GM12878 (cell line): ENCODE measurements at regions not wholly inside any gene's neighbourhood (a gene's known extent, or its start where the extent isn't known, plus 50 kb on each side); places are given as distances from the start of the nearest gene placed in this dataset.

ENCODE experiments used
- BCL11A ChIP-seq: IDR thresholded peaks from 2 replicates; pipeline ENCODE4 v1.6.1; 2011; ENCODE audit warnings: low read depth, low read length
- CHD4 ChIP-seq: fragments of 200-600 bp; sonication (generic); IDR thresholded peaks from 2 replicates; pipeline ENCODE4 v1.6.1; 2016; ENCODE audit warnings: mild to moderate bottlenecking
- CREB1 ChIP-seq: IDR thresholded peaks from 2 replicates; pipeline ENCODE4 v1.6.1; 2012; ENCODE audit warnings: low read depth, mild to moderate bottlenecking, inconsistent platforms
- EZH2 ChIP-seq: IDR thresholded peaks from 2 replicates; pipeline ENCODE4 v1.6.1; 2012; ENCODE audit warnings: low read depth, mild to moderate bottlenecking, control low read depth, inconsistent platforms, low read length, borderline replicate concordance; ENCODE audit not compliant: control insufficient read depth
- JUND ChIP-seq: IDR thresholded peaks from 2 replicates; pipeline ENCODE4 v1.6.1; 2012; ENCODE audit warnings: low read depth, mild to moderate bottlenecking, low read length, improper control_type of control experiment, moderate library complexity
- RFX5 ChIP-seq: IDR thresholded peaks from 2 replicates; pipeline ENCODE4 v1.6.1; 2011; ENCODE audit warnings: low read depth, low read length, improper control_type of control experiment
- ZNF274 ChIP-seq: IDR thresholded peaks from one replicate; pipeline ENCODE4 v1.8.0; 2011; ENCODE audit not compliant: insufficient read length, insufficient read depth
- TF ChIP-seq, protein P1 (sequence below), 3 experiments: IDR thresholded peaks in 2 of 3; conservative IDR thresholded peaks in 1 of 3; 2 replicates each; pipeline ENCODE4 v1.5.1; 2011; ENCODE audit warnings: low read depth in 3 of 3, low read length in 3 of 3, mild to moderate bottlenecking in 3 of 3, control low read depth in 2 of 3, moderate library complexity in 2 of 3, inconsistent platforms in 1 of 3, mixed read lengths in 1 of 3; ENCODE audit not compliant: control insufficient read depth in 2 of 3, insufficient read depth in 1 of 3; ENCODE audit errors: extremely low read depth in 1 of 3
- TF ChIP-seq, protein P2 (sequence below): IDR thresholded peaks from 2 replicates; pipeline ENCODE4 v1.6.1; 2012; ENCODE audit warnings: low read depth, low read length, improper control_type of control experiment
- TF ChIP-seq, protein P3 (sequence below): fragments of 450-650 bp; formaldehyde crosslinking; IDR thresholded peaks from 2 replicates; pipeline ENCODE4 v1.5.0; 2022; ENCODE audit warnings: mild to moderate bottlenecking, missing genetic modification characterization
- TF ChIP-seq, protein P4 (sequence below): IDR thresholded peaks from 2 replicates; pipeline ENCODE4 v1.6.1; 2012; ENCODE audit warnings: low read depth, low read length, improper control_type of control experiment

DNA sequence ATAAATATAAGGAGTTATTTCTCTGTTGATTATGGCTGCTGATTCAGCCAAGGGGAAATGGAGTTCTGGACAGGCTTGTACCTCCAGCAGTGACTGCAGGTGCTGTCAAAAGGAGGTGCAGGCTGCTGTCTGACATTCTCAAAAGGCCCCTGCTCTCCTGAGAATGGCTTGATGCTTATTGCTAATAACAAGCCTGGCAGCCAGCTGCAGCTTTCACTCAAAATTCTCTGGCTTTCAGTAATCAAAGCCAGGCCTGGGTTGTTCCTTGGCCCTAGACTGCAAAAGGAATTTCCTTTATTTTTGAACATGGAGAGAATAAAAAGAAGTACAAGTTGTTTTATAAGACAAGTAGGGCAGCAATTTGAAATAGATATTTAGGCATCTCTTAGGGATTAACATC is 575.9 kb downstream of the MID1IP1 start:
- TF ChIP-seq, protein P1, sequence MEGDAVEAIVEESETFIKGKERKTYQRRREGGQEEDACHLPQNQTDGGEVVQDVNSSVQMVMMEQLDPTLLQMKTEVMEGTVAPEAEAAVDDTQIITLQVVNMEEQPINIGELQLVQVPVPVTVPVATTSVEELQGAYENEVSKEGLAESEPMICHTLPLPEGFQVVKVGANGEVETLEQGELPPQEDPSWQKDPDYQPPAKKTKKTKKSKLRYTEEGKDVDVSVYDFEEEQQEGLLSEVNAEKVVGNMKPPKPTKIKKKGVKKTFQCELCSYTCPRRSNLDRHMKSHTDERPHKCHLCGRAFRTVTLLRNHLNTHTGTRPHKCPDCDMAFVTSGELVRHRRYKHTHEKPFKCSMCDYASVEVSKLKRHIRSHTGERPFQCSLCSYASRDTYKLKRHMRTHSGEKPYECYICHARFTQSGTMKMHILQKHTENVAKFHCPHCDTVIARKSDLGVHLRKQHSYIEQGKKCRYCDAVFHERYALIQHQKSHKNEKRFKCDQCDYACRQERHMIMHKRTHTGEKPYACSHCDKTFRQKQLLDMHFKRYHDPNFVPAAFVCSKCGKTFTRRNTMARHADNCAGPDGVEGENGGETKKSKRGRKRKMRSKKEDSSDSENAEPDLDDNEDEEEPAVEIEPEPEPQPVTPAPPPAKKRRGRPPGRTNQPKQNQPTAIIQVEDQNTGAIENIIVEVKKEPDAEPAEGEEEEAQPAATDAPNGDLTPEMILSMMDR (IDR thresholded peaks at IDR 0.05 in 2 of 3, conservative IDR thresholded peaks at IDR 0.05 in 1 of 3; ENCODE audit: control insufficient read depth in 2 of 3, extremely low read depth in 1 of 3, insufficient read depth in 1 of 3, low read depth in 3 of 3, low read length in 3 of 3), result no peak
- no peak for TF ChIP-seq CHD4
- no peak for TF ChIP-seq RFX5
- TF ChIP-seq, protein P2, sequence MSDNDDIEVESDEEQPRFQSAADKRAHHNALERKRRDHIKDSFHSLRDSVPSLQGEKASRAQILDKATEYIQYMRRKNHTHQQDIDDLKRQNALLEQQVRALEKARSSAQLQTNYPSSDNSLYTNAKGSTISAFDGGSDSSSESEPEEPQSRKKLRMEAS, result no peak
- no peak for TF ChIP-seq ZNF274
- TF ChIP-seq CREB1, result no peak
- TF ChIP-seq, protein P3, sequence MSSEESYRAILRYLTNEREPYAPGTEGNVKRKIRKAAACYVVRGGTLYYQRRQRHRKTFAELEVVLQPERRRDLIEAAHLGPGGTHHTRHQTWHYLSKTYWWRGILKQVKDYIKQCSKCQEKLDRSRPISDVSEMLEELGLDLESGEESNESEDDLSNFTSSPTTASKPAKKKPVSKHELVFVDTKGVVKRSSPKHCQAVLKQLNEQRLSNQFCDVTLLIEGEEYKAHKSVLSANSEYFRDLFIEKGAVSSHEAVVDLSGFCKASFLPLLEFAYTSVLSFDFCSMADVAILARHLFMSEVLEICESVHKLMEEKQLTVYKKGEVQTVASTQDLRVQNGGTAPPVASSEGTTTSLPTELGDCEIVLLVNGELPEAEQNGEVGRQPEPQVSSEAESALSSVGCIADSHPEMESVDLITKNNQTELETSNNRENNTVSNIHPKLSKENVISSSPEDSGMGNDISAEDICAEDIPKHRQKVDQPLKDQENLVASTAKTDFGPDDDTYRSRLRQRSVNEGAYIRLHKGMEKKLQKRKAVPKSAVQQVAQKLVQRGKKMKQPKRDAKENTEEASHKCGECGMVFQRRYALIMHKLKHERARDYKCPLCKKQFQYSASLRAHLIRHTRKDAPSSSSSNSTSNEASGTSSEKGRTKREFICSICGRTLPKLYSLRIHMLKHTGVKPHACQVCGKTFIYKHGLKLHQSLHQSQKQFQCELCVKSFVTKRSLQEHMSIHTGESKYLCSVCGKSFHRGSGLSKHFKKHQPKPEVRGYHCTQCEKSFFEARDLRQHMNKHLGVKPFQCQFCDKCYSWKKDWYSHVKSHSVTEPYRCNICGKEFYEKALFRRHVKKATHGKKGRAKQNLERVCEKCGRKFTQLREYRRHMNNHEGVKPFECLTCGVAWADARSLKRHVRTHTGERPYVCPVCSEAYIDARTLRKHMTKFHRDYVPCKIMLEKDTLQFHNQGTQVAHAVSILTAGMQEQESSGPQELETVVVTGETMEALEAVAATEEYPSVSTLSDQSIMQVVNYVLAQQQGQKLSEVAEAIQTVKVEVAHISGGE (CRISPR knock-in tag), result no peak
- TF ChIP-seq, protein P4, sequence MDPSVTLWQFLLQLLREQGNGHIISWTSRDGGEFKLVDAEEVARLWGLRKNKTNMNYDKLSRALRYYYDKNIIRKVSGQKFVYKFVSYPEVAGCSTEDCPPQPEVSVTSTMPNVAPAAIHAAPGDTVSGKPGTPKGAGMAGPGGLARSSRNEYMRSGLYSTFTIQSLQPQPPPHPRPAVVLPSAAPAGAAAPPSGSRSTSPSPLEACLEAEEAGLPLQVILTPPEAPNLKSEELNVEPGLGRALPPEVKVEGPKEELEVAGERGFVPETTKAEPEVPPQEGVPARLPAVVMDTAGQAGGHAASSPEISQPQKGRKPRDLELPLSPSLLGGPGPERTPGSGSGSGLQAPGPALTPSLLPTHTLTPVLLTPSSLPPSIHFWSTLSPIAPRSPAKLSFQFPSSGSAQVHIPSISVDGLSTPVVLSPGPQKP, result no peak
- TF ChIP-seq EZH2, result no peak
- TF ChIP-seq JUND, result no peak
- TF ChIP-seq BCL11A, result no peak
